ENCODE measurements at regions not wholly inside any gene's neighbourhood (a gene's known extent, or its start where the extent isn't known, plus 50 kb on each side); places are given as distances from the start of the nearest gene placed in this dataset.

- Mint-ChIP-seq H3K9me3 (peaks cover 4% of the 10 kb centered on the region), H3K4me1 (no peaks in the 10 kb centered on the region), H3K27ac (no peak overlapping the region), H3K27me3 (ENCODE audit: low read depth) (no peaks in the 10 kb centered on the region), H3K36me3 (no peaks in the 10 kb centered on the region), H3K4me3 (no peak overlapping the region)
- DNase-seq (ENCODE audit: low spot score in 2 of 2, unreplicated experiment in 2 of 2), result no peak
- TF ChIP-seq, protein P1, sequence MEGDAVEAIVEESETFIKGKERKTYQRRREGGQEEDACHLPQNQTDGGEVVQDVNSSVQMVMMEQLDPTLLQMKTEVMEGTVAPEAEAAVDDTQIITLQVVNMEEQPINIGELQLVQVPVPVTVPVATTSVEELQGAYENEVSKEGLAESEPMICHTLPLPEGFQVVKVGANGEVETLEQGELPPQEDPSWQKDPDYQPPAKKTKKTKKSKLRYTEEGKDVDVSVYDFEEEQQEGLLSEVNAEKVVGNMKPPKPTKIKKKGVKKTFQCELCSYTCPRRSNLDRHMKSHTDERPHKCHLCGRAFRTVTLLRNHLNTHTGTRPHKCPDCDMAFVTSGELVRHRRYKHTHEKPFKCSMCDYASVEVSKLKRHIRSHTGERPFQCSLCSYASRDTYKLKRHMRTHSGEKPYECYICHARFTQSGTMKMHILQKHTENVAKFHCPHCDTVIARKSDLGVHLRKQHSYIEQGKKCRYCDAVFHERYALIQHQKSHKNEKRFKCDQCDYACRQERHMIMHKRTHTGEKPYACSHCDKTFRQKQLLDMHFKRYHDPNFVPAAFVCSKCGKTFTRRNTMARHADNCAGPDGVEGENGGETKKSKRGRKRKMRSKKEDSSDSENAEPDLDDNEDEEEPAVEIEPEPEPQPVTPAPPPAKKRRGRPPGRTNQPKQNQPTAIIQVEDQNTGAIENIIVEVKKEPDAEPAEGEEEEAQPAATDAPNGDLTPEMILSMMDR (IDR thresholded peaks at IDR 0.05; ENCODE audit: unreplicated experiment), result no peak
Observed at GRCh38 chr12:60010486-60010885, 414.7 kb downstream of the SLC16A7 start.

- Mint-ChIP-seq H3K36me3 (no peaks in the 10 kb centered on the region), H3K4me3 (no peak overlapping the region), H3K27ac (no peak overlapping the region), H3K9me3 (peaks cover 4% of the 10 kb centered on the region), H3K27me3 (ENCODE audit: low read depth) (no peaks in the 10 kb centered on the region), H3K4me1 (no peaks in the 10 kb centered on the region)
- DNase-seq (ENCODE audit: low spot score in 2 of 2, unreplicated experiment in 2 of 2), result no peak
- TF ChIP-seq, protein P1 (IDR thresholded peaks at IDR 0.05; ENCODE audit: unreplicated experiment), result no peak
Observed at GRCh38 chr12:60012659-60013058, 416.8 kb downstream of the SLC16A7 start.

- Mint-ChIP-seq H3K27me3 (ENCODE audit: low read depth) (no peaks in the 10 kb centered on the region), H3K27ac (no peak overlapping the region)
Observed at GRCh38 chr12:60014436-60014835, 418.6 kb downstream of the SLC16A7 start.

DNA sequence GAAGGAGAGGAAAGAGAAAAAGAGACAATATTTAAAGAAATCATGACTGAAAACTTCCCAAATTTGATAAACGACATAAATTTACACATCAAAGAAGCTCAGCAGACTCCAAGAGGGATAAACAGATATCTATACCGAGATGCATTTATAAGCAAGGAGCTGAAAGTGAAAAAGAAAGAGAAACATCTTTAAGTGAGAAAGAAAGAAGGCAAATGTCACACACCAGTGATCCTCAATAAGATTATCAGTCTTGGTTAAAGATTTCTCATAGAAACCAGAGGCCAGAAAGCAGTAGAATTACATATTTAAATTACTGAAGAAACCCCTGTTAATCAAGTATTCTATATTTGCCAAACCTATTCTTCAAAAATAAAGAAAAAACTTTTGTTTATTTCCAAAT is 424.2 kb downstream of the SLC16A7 start:
- H3K36me3 Mint-ChIP-seq, result no peaks in the 10 kb centered on the region
- H3K27me3 Mint-ChIP-seq (ENCODE audit: low read depth), result no peaks in the 10 kb centered on the region
- no peaks in the 10 kb centered on the region for H3K4me1 Mint-ChIP-seq
- no peak for DNase-seq (ENCODE audit: low spot score in 2 of 2, unreplicated experiment in 2 of 2)
- TF ChIP-seq, protein P1 (IDR thresholded peaks at IDR 0.05; ENCODE audit: unreplicated experiment), result no peak
- H3K4me3 Mint-ChIP-seq, result no peak overlapping the region
- H3K9me3 Mint-ChIP-seq, result peaks cover 5% of the 10 kb centered on the region
- H3K27ac Mint-ChIP-seq, result no peak overlapping the region

More at GRCh38 chr12:60014436-60014835, 418.6 kb downstream of the SLC16A7 start:
- no peaks in the 10 kb centered on the region for H3K4me1 Mint-ChIP-seq
- H3K9me3 Mint-ChIP-seq, result peaks cover 4% of the 10 kb centered on the region
- TF ChIP-seq, protein P1 (IDR thresholded peaks at IDR 0.05; ENCODE audit: unreplicated experiment), result no peak
- H3K4me3 Mint-ChIP-seq, result no peak overlapping the region
- no peaks in the 10 kb centered on the region for H3K36me3 Mint-ChIP-seq
- no peak for DNase-seq (ENCODE audit: low spot score in 2 of 2, unreplicated experiment in 2 of 2)

GRCh38 chr12:60021235-60021634 is 425.4 kb downstream of the SLC16A7 start:
- H3K4me1 Mint-ChIP-seq, result no peaks in the 10 kb centered on the region
- DNase-seq (ENCODE audit: low spot score in 2 of 2, unreplicated experiment in 2 of 2), result no peak
- H3K9me3 Mint-ChIP-seq, result peaks cover 5% of the 10 kb centered on the region
- H3K27me3 Mint-ChIP-seq (ENCODE audit: low read depth), result no peaks in the 10 kb centered on the region
- no peak overlapping the region for H3K27ac Mint-ChIP-seq
- H3K4me3 Mint-ChIP-seq, result no peak overlapping the region
- no peaks in the 10 kb centered on the region for H3K36me3 Mint-ChIP-seq
- TF ChIP-seq, protein P1 (IDR thresholded peaks at IDR 0.05; ENCODE audit: unreplicated experiment), result no peak

GRCh38 chr12:60027266-60027665 is 431.4 kb downstream of the SLC16A7 start:
- H3K4me3 Mint-ChIP-seq, result no peak overlapping the region
- no peaks in the 10 kb centered on the region for H3K4me1 Mint-ChIP-seq
- no peaks in the 10 kb centered on the region for H3K27me3 Mint-ChIP-seq (ENCODE audit: low read depth)
- no peak overlapping the region for H3K27ac Mint-ChIP-seq
- H3K36me3 Mint-ChIP-seq, result no peaks in the 10 kb centered on the region
- peaks cover 8% of the 10 kb centered on the region for H3K9me3 Mint-ChIP-seq
- TF ChIP-seq, protein P1 (IDR thresholded peaks at IDR 0.05; ENCODE audit: unreplicated experiment), result no peak
- no peak for DNase-seq (ENCODE audit: low spot score in 2 of 2, unreplicated experiment in 2 of 2)
